Neural cell (in vitro differentiated cells): ENCODE measurements at regions not wholly inside any gene's neighbourhood (a gene's known extent, or its start where the extent isn't known, plus 50 kb on each side); places are given as distances from the start of the nearest gene placed in this dataset.

Experiments
- H2AFZ ChIP-seq: fragments of 200-600, 300-800 bp; sonication (generic), shearing (Covaris generic); 2 replicates; pipeline ENCODE4 v1.6.0; 2014; ENCODE audit warnings: low read depth, mild to moderate bottlenecking, antibody characterized with exemption, low read length, moderate library complexity
- H3F3A ChIP-seq: fragments of 200-600 bp; shearing (Covaris generic); 2 replicates; pipeline ENCODE4 v1.6.1; 2016; ENCODE audit warnings: mild to moderate bottlenecking, moderate library complexity, mixed read lengths, antibody characterized with exemption, low read length; ENCODE audit not compliant: insufficient read depth, poor library complexity, severe bottlenecking
- H3K27ac ChIP-seq: fragments of 200-600, 300-800 bp; sonication (generic), shearing (Covaris generic); 2 replicates; pipeline ENCODE4 v1.5.1; 2014; ENCODE audit warnings: mild to moderate bottlenecking, low read length, moderate library complexity
- H3K27me3 ChIP-seq: fragments of 300-800, 200-600 bp; sonication (generic), shearing (Covaris generic); 2 replicates; pipeline ENCODE4 v1.6.0; 2014; ENCODE audit warnings: mild to moderate bottlenecking, low read depth, low read length, moderate library complexity; ENCODE audit not compliant: insufficient read depth
- H3K36me3 ChIP-seq: fragments of 300-800, 200-600 bp; sonication (generic), shearing (Covaris generic); 2 replicates; pipeline ENCODE4 v1.5.1; 2014; ENCODE audit warnings: mild to moderate bottlenecking, antibody characterized with exemption, low read length, moderate library complexity; ENCODE audit not compliant: insufficient read depth
- H3K4me2 ChIP-seq: fragments of 300-800, 200-600 bp; sonication (generic), shearing (Covaris generic); 2 replicates; pipeline ENCODE4 v1.6.0; 2014; ENCODE audit warnings: mild to moderate bottlenecking, low read length
- H3K4me3 ChIP-seq: fragments of 300-800, 200-600 bp; sonication (generic), shearing (Covaris generic); 2 replicates; pipeline ENCODE4 v1.5.1; 2014; ENCODE audit warnings: mild to moderate bottlenecking, low read length, moderate library complexity
- H3K79me2 ChIP-seq: fragments of 200-600 bp; shearing (Covaris generic); replicated peaks from 2 replicates; pipeline ENCODE4 v1.6.0; 2014; ENCODE audit warnings: mild to moderate bottlenecking, low read length, moderate library complexity; ENCODE audit not compliant: insufficient read depth
- H3K9ac ChIP-seq: fragments of 300-800, 200-600 bp; sonication (generic), shearing (Covaris generic); 2 replicates; pipeline ENCODE4 v1.6.1; 2016; ENCODE audit warnings: mild to moderate bottlenecking, low read length, mixed read lengths
- H3K9me2 ChIP-seq: fragments of 200-600 bp; shearing (Covaris generic); 2 replicates; pipeline ENCODE4 v1.6.1; 2016; ENCODE audit warnings: mild to moderate bottlenecking, low read length, mixed read lengths; ENCODE audit not compliant: insufficient read depth
- H3K9me3 ChIP-seq: fragments of 200-600, 300-800 bp; sonication (generic), shearing (Covaris generic); 2 replicates; pipeline ENCODE4 v1.6.1; 2016; ENCODE audit warnings: mild to moderate bottlenecking, mixed run types, low read length, moderate library complexity, mixed read lengths
- H4K20me1 ChIP-seq: fragments of 200-600 bp; shearing (Covaris generic); 2 replicates; pipeline ENCODE4 v1.6.1; 2016; ENCODE audit warnings: mild to moderate bottlenecking, mixed run types; ENCODE audit not compliant: insufficient read depth
- EP300 ChIP-seq: fragments of 450-650 bp; conservative IDR thresholded peaks from 2 replicates; pipeline ENCODE4 v1.6.1; 2014; ENCODE audit warnings: antibody characterized with exemption, mild to moderate bottlenecking, moderate library complexity; ENCODE audit not compliant: poor library complexity, severe bottlenecking
- EZH2 ChIP-seq: fragments of 200-600, 300-800 bp; shearing (Covaris generic), sonication (generic); IDR thresholded peaks from 2 replicates; pipeline ENCODE4 v1.6.1; 2014; ENCODE audit warnings: antibody characterized with exemption, low read length, borderline replicate concordance, mild to moderate bottlenecking; ENCODE audit not compliant: insufficient read depth, poor library complexity, severe bottlenecking
- MXI1 ChIP-seq: fragments of 450-650 bp; conservative IDR thresholded peaks from 2 replicates; pipeline ENCODE4 v1.6.1; 2014; ENCODE audit warnings: antibody characterized with exemption, mild to moderate bottlenecking; ENCODE audit not compliant: poor library complexity, severe bottlenecking
- POLR2AphosphoS5 ChIP-seq: IDR thresholded peaks from 2 replicates; pipeline ENCODE4 v1.6.1; 2012
- RAD21 ChIP-seq: fragments of 450-650 bp; conservative IDR thresholded peaks from 2 replicates; pipeline ENCODE4 v1.6.1; 2014; ENCODE audit warnings: antibody characterized with exemption, mild to moderate bottlenecking, moderate library complexity
- SMC3 ChIP-seq: fragments of 450-650 bp; conservative IDR thresholded peaks from 2 replicates; pipeline ENCODE4 v1.6.1; 2014; ENCODE audit warnings: antibody characterized with exemption, mild to moderate bottlenecking, moderate library complexity; ENCODE audit not compliant: poor library complexity
- TAF1 ChIP-seq: IDR thresholded peaks from 2 replicates; pipeline ENCODE4 v1.6.1; 2012; ENCODE audit warnings: low read depth
- TF ChIP-seq, protein P1 (sequence below): fragments of 450-650 bp; IDR thresholded peaks from 2 replicates; pipeline ENCODE4 v1.5.1; 2014; ENCODE audit warnings: antibody characterized with exemption, mild to moderate bottlenecking, moderate library complexity; ENCODE audit not compliant: poor library complexity, severe bottlenecking
- TF ChIP-seq, protein P2 (sequence below): IDR thresholded peaks from 2 replicates; pipeline ENCODE4 v1.6.1; 2012; ENCODE audit warnings: borderline replicate concordance

DNA sequence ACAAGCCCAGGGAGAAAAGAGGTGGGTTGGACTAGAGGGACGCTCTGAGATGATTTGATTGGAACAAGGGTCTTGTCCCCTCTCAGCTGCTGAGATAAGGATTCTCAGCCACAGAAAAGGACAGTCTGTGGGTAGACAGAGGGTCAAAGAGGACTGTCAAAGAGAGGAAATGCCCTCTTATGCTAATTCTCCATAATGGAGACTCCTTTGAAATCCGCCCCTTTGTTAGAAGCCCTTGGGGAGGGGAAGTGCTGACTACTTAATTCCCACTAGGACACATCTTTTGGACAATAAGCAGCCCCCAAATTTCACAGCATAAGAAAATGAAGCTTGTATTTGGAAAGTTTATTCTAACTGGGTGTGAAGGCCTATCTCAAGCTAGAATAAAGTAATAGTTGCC is 176.6 kb downstream of the KTN1 start:
- Histone ChIP-seq H4K20me1 (no peaks in the 10 kb centered on the region), H3K9ac (no peak overlapping the region), H3K9me2 (no peaks in the 10 kb centered on the region), H3K4me3 (no peak overlapping the region), H3K79me2 (no peaks in the 10 kb centered on the region), H3K27ac (no peak overlapping the region), H3K4me2 (no peak overlapping the region), H3K9me3 (no peaks in the 10 kb centered on the region), H2AFZ (no peak overlapping the region), H3F3A (no peaks in the 10 kb centered on the region), H3K27me3 (no peaks in the 10 kb centered on the region), H3K36me3 (no peaks in the 10 kb centered on the region)
- TF ChIP-seq, protein P1, sequence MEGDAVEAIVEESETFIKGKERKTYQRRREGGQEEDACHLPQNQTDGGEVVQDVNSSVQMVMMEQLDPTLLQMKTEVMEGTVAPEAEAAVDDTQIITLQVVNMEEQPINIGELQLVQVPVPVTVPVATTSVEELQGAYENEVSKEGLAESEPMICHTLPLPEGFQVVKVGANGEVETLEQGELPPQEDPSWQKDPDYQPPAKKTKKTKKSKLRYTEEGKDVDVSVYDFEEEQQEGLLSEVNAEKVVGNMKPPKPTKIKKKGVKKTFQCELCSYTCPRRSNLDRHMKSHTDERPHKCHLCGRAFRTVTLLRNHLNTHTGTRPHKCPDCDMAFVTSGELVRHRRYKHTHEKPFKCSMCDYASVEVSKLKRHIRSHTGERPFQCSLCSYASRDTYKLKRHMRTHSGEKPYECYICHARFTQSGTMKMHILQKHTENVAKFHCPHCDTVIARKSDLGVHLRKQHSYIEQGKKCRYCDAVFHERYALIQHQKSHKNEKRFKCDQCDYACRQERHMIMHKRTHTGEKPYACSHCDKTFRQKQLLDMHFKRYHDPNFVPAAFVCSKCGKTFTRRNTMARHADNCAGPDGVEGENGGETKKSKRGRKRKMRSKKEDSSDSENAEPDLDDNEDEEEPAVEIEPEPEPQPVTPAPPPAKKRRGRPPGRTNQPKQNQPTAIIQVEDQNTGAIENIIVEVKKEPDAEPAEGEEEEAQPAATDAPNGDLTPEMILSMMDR, result no peak
- TF ChIP-seq EP300, result no peak

DNA sequence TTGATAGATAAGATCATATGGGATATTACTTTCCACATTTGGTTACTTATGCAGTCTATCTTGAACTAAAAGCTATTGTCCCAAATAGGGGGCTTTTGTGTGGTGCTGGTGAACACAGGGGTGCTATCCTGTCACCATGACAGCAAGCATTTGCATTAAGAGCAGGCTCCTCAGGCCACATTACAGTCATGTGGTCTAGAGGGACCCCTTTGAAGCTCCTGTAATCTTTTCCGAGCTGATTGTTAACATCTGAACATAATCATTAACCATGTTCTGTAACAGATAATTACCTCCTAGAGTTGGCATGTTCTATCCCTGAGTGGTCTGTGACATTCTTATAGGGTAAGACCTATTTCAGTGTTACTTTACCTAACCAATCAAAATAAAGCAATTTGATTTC is 178.8 kb downstream of the KTN1 start:
- Histone ChIP-seq H3K9me3 (no peaks in the 10 kb centered on the region), H3K4me3 (no peak overlapping the region), H3K36me3 (no peaks in the 10 kb centered on the region), H3K79me2 (no peaks in the 10 kb centered on the region), H4K20me1 (no peaks in the 10 kb centered on the region), H3K27me3 (no peaks in the 10 kb centered on the region), H3F3A (no peaks in the 10 kb centered on the region), H3K9ac (no peak overlapping the region), H3K4me2 (no peak overlapping the region), H2AFZ (no peak overlapping the region), H3K9me2 (no peaks in the 10 kb centered on the region), H3K27ac (no peak overlapping the region)
- TF ChIP-seq, protein P2, sequence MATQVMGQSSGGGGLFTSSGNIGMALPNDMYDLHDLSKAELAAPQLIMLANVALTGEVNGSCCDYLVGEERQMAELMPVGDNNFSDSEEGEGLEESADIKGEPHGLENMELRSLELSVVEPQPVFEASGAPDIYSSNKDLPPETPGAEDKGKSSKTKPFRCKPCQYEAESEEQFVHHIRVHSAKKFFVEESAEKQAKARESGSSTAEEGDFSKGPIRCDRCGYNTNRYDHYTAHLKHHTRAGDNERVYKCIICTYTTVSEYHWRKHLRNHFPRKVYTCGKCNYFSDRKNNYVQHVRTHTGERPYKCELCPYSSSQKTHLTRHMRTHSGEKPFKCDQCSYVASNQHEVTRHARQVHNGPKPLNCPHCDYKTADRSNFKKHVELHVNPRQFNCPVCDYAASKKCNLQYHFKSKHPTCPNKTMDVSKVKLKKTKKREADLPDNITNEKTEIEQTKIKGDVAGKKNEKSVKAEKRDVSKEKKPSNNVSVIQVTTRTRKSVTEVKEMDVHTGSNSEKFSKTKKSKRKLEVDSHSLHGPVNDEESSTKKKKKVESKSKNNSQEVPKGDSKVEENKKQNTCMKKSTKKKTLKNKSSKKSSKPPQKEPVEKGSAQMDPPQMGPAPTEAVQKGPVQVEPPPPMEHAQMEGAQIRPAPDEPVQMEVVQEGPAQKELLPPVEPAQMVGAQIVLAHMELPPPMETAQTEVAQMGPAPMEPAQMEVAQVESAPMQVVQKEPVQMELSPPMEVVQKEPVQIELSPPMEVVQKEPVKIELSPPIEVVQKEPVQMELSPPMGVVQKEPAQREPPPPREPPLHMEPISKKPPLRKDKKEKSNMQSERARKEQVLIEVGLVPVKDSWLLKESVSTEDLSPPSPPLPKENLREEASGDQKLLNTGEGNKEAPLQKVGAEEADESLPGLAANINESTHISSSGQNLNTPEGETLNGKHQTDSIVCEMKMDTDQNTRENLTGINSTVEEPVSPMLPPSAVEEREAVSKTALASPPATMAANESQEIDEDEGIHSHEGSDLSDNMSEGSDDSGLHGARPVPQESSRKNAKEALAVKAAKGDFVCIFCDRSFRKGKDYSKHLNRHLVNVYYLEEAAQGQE, result no peak
- TF ChIP-seq SMC3, result no peak
- no peak for TF ChIP-seq POLR2AphosphoS5
- TF ChIP-seq TAF1, result no peak

DNA sequence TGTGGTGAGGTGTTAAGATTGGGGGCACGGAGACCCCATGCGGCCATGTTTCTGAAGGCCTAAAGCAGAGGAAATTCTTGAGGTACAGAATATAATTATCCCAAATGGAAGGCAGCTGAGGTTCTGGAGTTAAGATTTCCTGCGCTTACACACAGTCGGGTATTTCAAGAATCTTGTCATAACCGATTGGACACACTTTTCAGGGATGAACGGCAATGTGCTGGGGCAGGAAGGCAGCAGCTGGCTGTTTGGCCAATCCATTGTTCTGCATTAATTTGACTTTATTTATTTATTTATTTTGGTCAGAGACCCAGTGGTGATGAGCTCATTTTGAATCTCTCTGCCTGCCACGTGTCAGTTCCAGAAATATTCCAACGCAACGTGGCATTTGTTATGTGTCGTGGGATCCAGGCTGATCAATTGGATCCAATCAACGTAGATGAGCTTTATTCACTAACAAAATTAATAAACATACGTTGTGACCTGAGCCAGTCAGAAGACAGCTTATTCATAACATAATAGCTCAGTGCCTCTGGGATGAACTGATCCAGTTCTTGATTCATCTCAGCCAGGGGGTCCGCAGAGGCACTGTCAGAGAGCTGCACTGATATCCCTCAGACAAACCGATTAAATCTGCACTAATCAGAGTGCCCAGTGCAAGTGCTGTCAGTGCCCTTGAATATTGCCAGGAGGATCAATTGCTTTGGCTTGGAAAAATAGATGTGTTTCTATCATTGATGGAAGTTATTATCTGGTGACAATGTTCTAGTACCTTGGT is 181.0 kb downstream of the KTN1 start:
- Histone ChIP-seq H3K27me3 (no peaks in the 10 kb centered on the region), H2AFZ (no peak overlapping the region), H3K9ac (no peak overlapping the region), H3F3A (no peaks in the 10 kb centered on the region), H3K79me2 (no peaks in the 10 kb centered on the region), H3K4me2 (no peak overlapping the region), H3K27ac (no peak overlapping the region), H3K9me2 (no peaks in the 10 kb centered on the region), H3K36me3 (no peaks in the 10 kb centered on the region), H3K4me3 (no peak overlapping the region), H4K20me1 (no peaks in the 10 kb centered on the region), H3K9me3 (peaks cover 4% of the 10 kb centered on the region)
- TF ChIP-seq MXI1, result no peak
- no peak for TF ChIP-seq POLR2AphosphoS5
- TF ChIP-seq EP300, result no peak
- TF ChIP-seq, protein P1, result no peak
- TF ChIP-seq TAF1, result no peak
- no peak for TF ChIP-seq RAD21
- TF ChIP-seq, protein P2, result no peak
- TF ChIP-seq EZH2, result no peak
- no peak for TF ChIP-seq SMC3
